22Rv1 (cell line): ENCODE measurements at regions not wholly inside any gene's neighbourhood (a gene's known extent, or its start where the extent isn't known, plus 50 kb on each side); places are given as distances from the start of the nearest gene placed in this dataset.

Source experiments
- CTCF ChIP-seq: fragments of 450-650 bp; IDR thresholded peaks from 2 replicates; pipeline ENCODE4 v1.5.1; 2017; ENCODE audit warnings: mild to moderate bottlenecking
- ZFX ChIP-seq: fragments of 450-650 bp; IDR thresholded peaks from 2 replicates; pipeline ENCODE4 v1.6.1; 2017; ENCODE audit warnings: antibody characterized with exemption, borderline replicate concordance

- TF ChIP-seq CTCF (no peak), ZFX (no peak)
Measured at GRCh38 chr2:51293566-51294200, 261.8 kb upstream of the NRXN1 start.
